Thyroid gland (tissue), 4 donors: ENCODE measurements at regions not wholly inside any gene's neighbourhood (a gene's known extent, or its start where the extent isn't known, plus 50 kb on each side); places are given as distances from the start of the nearest gene placed in this dataset.

ENCODE experiments used
- DNase-seq, 2 donors: peaks; one replicate each; pipeline ENCODE4 v3.0.0-alpha.2; 2019
- H3K27ac ChIP-seq, 3 donors: fragments of 200-600 bp; sonication (generic); 1 replicate in 2 of 3; 2 replicates in 1 of 3; pipeline ENCODE4 v1.5.1; 2016 to 2019; ENCODE audit warnings: mild to moderate bottlenecking in 1 of 3, moderate library complexity in 1 of 3
- H3K27me3 ChIP-seq: fragments of 200-600 bp; sonication (generic); one replicate; pipeline ENCODE4 v1.5.1; 2019
- H3K36me3 ChIP-seq, 2 donors: fragments of 200-600 bp; sonication (generic); one replicate each; pipeline ENCODE4 v1.5.1; 2016 to 2019
- H3K4me1 ChIP-seq, 2 donors: fragments of 200-600 bp; sonication (generic); one replicate each; pipeline ENCODE4 v1.5.1; 2017 to 2019
- H3K4me3 ChIP-seq, 3 donors: fragments of 200-600 bp; sonication (generic); replicated peaks in 1 of 3; 1 replicate in 2 of 3; 2 replicates in 1 of 3; pipeline ENCODE4 v1.5.1; 2016; ENCODE audit warnings: mild to moderate bottlenecking in 1 of 3
- H3K9me3 ChIP-seq: fragments of 200-600 bp; sonication (generic); one replicate; pipeline ENCODE4 v1.5.1; 2017
- CTCF ChIP-seq, 6 experiments: fragments of 200-600 bp in 3 of 6; fragments of 450-650 bp in 3 of 6; sonication (generic) in 3 of 6; IDR thresholded peaks; one replicate each; pipeline ENCODE4 v1.5.1; 2016 to 2019; ENCODE audit warnings: antibody characterized with exemption in 6 of 6, mild to moderate bottlenecking in 2 of 6, inconsistent platforms in 1 of 6, moderate library complexity in 1 of 6
- POLR2A ChIP-seq, 2 donors: fragments of 450-650 bp; IDR thresholded peaks; one replicate each; pipeline ENCODE4 v1.6.1; 2017; ENCODE audit warnings: antibody characterized with exemption in 2 of 2, mild to moderate bottlenecking in 2 of 2, moderate library complexity in 1 of 2
- WGBS, 2 donors: methylation state at CpG; one replicate each; pipeline ENCODE4 v1.1.5; 2017; 5-methylcytosine and 5-hydroxymethylcytosine counted together
- intact Hi-C: fragments of 100-400 bp; cut with DNase I; formaldehyde crosslinking; loops from one replicate; pipeline ENCODE4 v1.15.1; 2023

GRCh38 chr2:176763851-176764404, 448.7 kb upstream of the HNRNPA3 start:
- Histone ChIP-seq H3K9me3 (no peaks in the 10 kb centered on the region), H3K4me1 (no peaks in the 10 kb centered on the region), H3K27ac (no peak overlapping the region), H3K27me3 (no peaks in the 10 kb centered on the region), H3K4me3 (no peak overlapping the region), H3K36me3 (no peaks in the 10 kb centered on the region)
- TF ChIP-seq CTCF (IDR thresholded peaks at IDR 0.05) (no peak), POLR2A (IDR thresholded peaks at IDR 0.05) (no peak)
- DNase-seq = no peak
- WGBS, 2 donors = 62 to 71% methylated on average over 7 of the region's 7 CpGs
- intact Hi-C loops = no loop called here

- 92 to 93% methylated on average over 6 of the region's 6 CpGs for WGBS, 2 donors
- Histone ChIP-seq H3K9me3 (no peaks in the 10 kb centered on the region), H3K36me3 (no peaks in the 10 kb centered on the region), H3K27me3 (no peaks in the 10 kb centered on the region), H3K4me3 (no peak overlapping the region), H3K27ac (no peak overlapping the region), H3K4me1 (no peaks in the 10 kb centered on the region)
- DNase-seq = no peak
- intact Hi-C loops = no loop called here
- no peak for TF ChIP-seq CTCF (IDR thresholded peaks at IDR 0.05)
- TF ChIP-seq POLR2A (IDR thresholded peaks at IDR 0.05) = no peak
Measured at GRCh38 chr2:176764921-176765320, 447.7 kb upstream of the HNRNPA3 start.

DNA sequence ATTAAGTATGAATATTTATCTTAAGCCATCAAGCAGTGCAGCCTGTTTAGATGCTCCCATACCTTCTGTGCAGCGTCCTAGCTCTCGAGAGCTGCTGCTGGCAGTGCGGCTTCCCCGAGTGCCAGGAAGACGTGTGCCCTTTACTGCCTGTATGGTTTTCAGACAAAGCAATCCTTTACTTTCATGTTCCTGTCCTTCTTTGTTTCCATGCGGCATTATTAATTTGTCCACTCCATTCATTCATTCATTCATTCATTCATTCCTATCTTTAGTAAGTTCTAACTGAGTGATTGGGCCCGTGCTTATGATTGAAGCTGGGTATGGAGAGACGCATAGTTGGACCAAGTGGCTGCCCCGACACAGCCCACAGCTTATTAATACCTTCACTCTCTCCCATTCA, 446.6 kb upstream of the HNRNPA3 start:
- WGBS, 2 donors = 96 to 97% methylated on average over 9 of the region's 9 CpGs
- intact Hi-C loops = no loop called here
- Histone ChIP-seq H3K4me3 (no peak overlapping the region), H3K9me3 (no peaks in the 10 kb centered on the region), H3K27ac (no peak overlapping the region), H3K36me3 (no peaks in the 10 kb centered on the region), H3K27me3 (no peaks in the 10 kb centered on the region), H3K4me1 (no peaks in the 10 kb centered on the region)
- TF ChIP-seq CTCF (IDR thresholded peaks at IDR 0.05) = no peak
- TF ChIP-seq POLR2A (IDR thresholded peaks at IDR 0.05) = no peak
- no peak for DNase-seq

DNA sequence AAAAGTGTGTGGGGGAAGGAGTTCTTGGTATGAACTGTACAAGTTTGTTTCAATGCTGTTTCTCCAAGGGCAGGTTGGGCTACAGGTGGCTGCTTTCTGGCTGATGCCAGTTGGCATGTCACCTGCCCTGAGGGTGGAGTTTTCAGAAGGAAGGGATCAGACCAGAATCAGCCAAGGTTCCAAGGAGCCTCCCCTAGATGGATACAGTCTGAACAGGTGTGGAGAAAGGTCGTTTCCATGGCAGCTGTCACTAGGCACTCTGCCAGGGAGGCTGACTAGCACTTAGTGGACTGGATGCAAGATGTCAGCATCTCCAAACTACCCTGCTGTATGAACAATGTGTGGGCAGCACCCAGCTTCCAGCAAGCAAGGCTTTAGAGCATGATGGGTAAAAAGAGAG, 444.4 kb upstream of the HNRNPA3 start:
- peak; percentile 1 to 11 for DNase-seq
- no peak overlapping the region for H3K4me3 ChIP-seq
- H3K9me3 ChIP-seq = no peaks in the 10 kb centered on the region
- no peak overlapping the region for H3K27ac ChIP-seq
- H3K4me1 ChIP-seq = no peaks in the 10 kb centered on the region
- 64 to 90% methylated on average over 1 of the region's 1 CpG for WGBS, 2 donors
- H3K36me3 ChIP-seq = no peaks in the 10 kb centered on the region
- intact Hi-C loops = no loop called here
- H3K27me3 ChIP-seq = no peaks in the 10 kb centered on the region
- no peak for TF ChIP-seq CTCF (IDR thresholded peaks at IDR 0.05)
- no peak for TF ChIP-seq POLR2A (IDR thresholded peaks at IDR 0.05)

GRCh38 chr2:176769021-176769420, 443.6 kb upstream of the HNRNPA3 start:
- no peak for TF ChIP-seq POLR2A (IDR thresholded peaks at IDR 0.05)
- no peak for TF ChIP-seq CTCF (IDR thresholded peaks at IDR 0.05)
- DNase-seq = no peak
- no peaks in the 10 kb centered on the region for H3K36me3 ChIP-seq
- WGBS, 2 donors = 81 to 92% methylated on average over 3 of the region's 3 CpGs
- H3K27ac ChIP-seq = no peak overlapping the region
- H3K9me3 ChIP-seq = no peaks in the 10 kb centered on the region
- no peaks in the 10 kb centered on the region for H3K4me1 ChIP-seq
- no peaks in the 10 kb centered on the region for H3K27me3 ChIP-seq
- intact Hi-C loops = no loop called here
- no peak overlapping the region for H3K4me3 ChIP-seq
